ENCODE measurements at regions not wholly inside any gene's neighbourhood (a gene's known extent, or its start where the extent isn't known, plus 50 kb on each side); places are given as distances from the start of the nearest gene placed in this dataset.

DNA sequence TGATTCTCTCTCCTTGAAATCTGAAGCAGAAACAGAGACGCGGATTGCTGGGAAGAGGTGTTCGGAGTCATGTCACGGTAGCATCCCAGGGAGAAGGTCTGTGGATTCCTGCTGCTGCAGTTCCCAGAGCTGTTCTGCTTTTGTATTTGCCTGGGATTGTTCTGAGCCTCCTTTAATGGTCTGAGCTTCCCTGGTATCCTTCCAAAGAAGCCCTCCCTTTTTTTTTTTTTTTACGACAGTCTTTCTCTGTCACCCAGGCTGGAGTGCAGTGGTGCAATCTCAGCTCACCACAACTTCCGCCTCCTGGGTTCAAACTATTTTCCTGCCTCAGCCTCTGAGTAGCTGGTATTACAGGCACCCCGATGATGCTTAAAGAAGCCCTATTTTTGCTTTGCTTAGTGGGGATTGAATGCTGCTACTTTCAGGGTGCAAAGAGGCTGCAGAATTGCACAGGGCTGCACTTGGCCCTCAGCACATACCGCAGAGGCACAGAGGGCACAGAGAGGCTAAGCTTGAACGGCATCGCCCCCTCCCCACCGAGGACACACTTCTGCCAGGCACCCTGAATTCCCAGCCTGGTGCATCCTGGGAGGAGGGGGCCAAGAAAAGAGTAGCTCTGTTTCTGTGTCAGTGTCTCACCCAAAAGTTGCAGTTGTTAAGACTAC lies 208.6 kb upstream of the GALNT17 start:
- no peaks in the 10 kb centered on the region for H3K4me1 Mint-ChIP-seq (ENCODE audit: low read depth, unreplicated experiment)
- H3K4me3 Mint-ChIP-seq (ENCODE audit: unreplicated experiment), result no peak overlapping the region
- H3K9me3 Mint-ChIP-seq (ENCODE audit: unreplicated experiment), result no peaks in the 10 kb centered on the region
- TF ChIP-seq, protein P1, sequence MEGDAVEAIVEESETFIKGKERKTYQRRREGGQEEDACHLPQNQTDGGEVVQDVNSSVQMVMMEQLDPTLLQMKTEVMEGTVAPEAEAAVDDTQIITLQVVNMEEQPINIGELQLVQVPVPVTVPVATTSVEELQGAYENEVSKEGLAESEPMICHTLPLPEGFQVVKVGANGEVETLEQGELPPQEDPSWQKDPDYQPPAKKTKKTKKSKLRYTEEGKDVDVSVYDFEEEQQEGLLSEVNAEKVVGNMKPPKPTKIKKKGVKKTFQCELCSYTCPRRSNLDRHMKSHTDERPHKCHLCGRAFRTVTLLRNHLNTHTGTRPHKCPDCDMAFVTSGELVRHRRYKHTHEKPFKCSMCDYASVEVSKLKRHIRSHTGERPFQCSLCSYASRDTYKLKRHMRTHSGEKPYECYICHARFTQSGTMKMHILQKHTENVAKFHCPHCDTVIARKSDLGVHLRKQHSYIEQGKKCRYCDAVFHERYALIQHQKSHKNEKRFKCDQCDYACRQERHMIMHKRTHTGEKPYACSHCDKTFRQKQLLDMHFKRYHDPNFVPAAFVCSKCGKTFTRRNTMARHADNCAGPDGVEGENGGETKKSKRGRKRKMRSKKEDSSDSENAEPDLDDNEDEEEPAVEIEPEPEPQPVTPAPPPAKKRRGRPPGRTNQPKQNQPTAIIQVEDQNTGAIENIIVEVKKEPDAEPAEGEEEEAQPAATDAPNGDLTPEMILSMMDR (IDR thresholded peaks at IDR 0.05; ENCODE audit: partially characterized antibody, unreplicated experiment), result no peak
- no peak overlapping the region for H3K27ac Mint-ChIP-seq (ENCODE audit: unreplicated experiment)
- H3K36me3 Mint-ChIP-seq (ENCODE audit: unreplicated experiment), result no peaks in the 10 kb centered on the region
- no peak for DNase-seq
- H3K27me3 Mint-ChIP-seq (ENCODE audit: unreplicated experiment), result no peaks in the 10 kb centered on the region

DNA sequence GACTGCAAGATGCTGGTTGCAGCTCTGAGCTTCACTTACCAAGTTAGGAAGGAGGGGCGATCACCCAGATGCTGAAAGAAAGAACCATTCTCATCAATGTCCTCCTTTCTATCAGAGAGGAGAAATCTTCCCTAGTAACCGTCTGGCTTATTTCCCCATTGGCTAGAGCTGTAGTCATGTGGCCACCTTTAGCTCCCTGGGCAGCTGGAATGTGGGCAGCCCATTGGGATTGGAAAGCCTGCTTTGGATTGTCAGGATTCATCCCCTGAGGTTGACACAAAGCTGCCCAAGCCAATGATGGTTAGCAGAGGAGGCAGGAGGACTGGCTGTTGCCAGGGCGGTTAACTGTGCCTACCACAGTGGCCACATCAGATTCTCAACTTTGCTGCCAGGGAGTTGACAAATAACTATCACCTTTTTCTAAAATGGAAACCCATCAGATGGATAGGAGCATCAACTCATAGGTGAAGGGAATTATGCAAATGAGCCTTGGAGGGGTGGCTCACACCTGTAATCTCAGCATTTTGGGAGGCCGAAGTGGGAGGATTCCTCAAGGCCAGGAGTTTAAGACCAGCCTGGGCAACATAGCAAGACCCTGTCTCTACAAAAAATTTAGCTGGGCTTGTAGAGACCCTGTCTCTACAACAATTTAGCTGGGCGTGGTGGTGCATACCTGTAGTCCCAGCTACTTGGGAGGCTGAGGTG lies 206.4 kb upstream of the GALNT17 start:
- Mint-ChIP-seq H3K9me3 (ENCODE audit: unreplicated experiment) (no peaks in the 10 kb centered on the region), H3K4me3 (ENCODE audit: unreplicated experiment) (no peak overlapping the region)
- no peak for DNase-seq

DNA sequence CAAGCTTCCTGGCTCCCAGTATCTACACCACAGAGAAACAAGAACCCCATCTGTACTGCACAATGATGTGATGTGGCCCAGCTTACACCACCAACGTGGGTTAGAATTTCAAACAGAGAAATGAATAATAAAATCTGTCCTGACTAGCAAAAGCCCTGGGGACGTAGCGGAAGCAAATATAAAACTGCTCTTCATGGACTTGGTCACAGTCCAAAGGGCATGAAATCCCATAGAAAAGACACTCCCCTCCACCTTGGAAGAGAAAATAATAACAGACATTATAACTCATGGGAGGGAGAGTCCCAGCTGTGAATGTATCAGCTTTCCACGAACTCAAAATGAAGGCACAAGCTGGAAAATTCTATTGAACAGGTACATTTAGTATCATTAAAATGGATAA lies 205.3 kb upstream of the GALNT17 start:
- no peaks in the 10 kb centered on the region for H3K4me1 Mint-ChIP-seq (ENCODE audit: low read depth, unreplicated experiment)
- H3K36me3 Mint-ChIP-seq (ENCODE audit: unreplicated experiment), result no peaks in the 10 kb centered on the region
- no peak for DNase-seq
- no peak overlapping the region for H3K27ac Mint-ChIP-seq (ENCODE audit: unreplicated experiment)
- H3K4me3 Mint-ChIP-seq (ENCODE audit: unreplicated experiment), result no peak overlapping the region
- TF ChIP-seq, protein P1 (IDR thresholded peaks at IDR 0.05; ENCODE audit: partially characterized antibody, unreplicated experiment), result no peak
- H3K9me3 Mint-ChIP-seq (ENCODE audit: unreplicated experiment), result no peaks in the 10 kb centered on the region
- no peaks in the 10 kb centered on the region for H3K27me3 Mint-ChIP-seq (ENCODE audit: unreplicated experiment)

More for the DNA sequence above, 206.4 kb upstream of the GALNT17 start:
- H3K27me3 Mint-ChIP-seq (ENCODE audit: unreplicated experiment), result no peaks in the 10 kb centered on the region
- TF ChIP-seq, protein P1 (IDR thresholded peaks at IDR 0.05; ENCODE audit: partially characterized antibody, unreplicated experiment), result no peak
- H3K36me3 Mint-ChIP-seq (ENCODE audit: unreplicated experiment), result no peaks in the 10 kb centered on the region
- H3K4me1 Mint-ChIP-seq (ENCODE audit: low read depth, unreplicated experiment), result no peaks in the 10 kb centered on the region
- H3K27ac Mint-ChIP-seq (ENCODE audit: unreplicated experiment), result no peak overlapping the region

DNA sequence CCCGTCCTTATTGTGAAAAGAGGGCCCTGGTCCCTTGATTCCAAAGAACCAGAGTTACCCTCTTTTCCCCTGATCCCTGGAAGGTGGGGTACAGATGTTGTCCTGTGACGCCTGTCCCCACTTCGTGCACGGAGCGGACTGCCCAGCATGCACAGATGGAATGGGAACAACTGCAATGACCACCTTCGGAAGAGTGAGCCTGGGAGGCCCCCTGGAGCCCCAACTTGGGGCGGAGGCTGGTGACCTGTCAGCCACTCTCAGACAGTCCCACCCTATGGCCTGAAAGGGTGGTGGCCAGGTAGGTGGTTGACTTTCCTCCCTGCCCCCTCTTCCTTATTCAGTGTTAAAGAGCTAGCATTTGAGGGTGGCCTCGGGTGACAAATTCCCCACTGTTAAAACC lies 196.6 kb upstream of the GALNT17 start:
- no peaks in the 10 kb centered on the region for H3K9me3 Mint-ChIP-seq (ENCODE audit: unreplicated experiment)
- H3K27me3 Mint-ChIP-seq (ENCODE audit: unreplicated experiment), result no peaks in the 10 kb centered on the region

More for the DNA sequence above, 196.6 kb upstream of the GALNT17 start:
- no peak overlapping the region for H3K4me3 Mint-ChIP-seq (ENCODE audit: unreplicated experiment)
- no peaks in the 10 kb centered on the region for H3K4me1 Mint-ChIP-seq (ENCODE audit: low read depth, unreplicated experiment)
- H3K36me3 Mint-ChIP-seq (ENCODE audit: unreplicated experiment), result no peaks in the 10 kb centered on the region
- TF ChIP-seq, protein P1 (IDR thresholded peaks at IDR 0.05; ENCODE audit: partially characterized antibody, unreplicated experiment), result no peak
- no peak overlapping the region for H3K27ac Mint-ChIP-seq (ENCODE audit: unreplicated experiment)
- no peak for DNase-seq
